Activated CD4-positive, alpha-beta T cell treated with anti-CD3 and anti-CD28 coated beads, Interleukin-2, amount 10 ng/mL, durations not matched to agents 24 days and 14 days (primary cell): ENCODE measurements at regions not wholly inside any gene's neighbourhood (a gene's known extent, or its start where the extent isn't known, plus 50 kb on each side); places are given as distances from the start of the nearest gene placed in this dataset.

ENCODE experiments used
- DNase-seq: peaks from one replicate; pipeline ENCODE4 v3.0.0; 2022
- H3K27ac Mint-ChIP-seq: one replicate; pipeline ENCODE4 v1.8.0; 2022; ENCODE audit warnings: mild to moderate bottlenecking, mixed read lengths
- H3K27me3 Mint-ChIP-seq: one replicate; pipeline ENCODE4 v1.8.0; 2022; ENCODE audit warnings: mixed read lengths
- H3K36me3 Mint-ChIP-seq: one replicate; pipeline ENCODE4 v1.8.0; 2022; ENCODE audit warnings: low read depth, mild to moderate bottlenecking, mixed read lengths
- H3K4me1 Mint-ChIP-seq: one replicate; pipeline ENCODE4 v1.8.0; 2021; ENCODE audit warnings: mixed read lengths
- H3K4me3 Mint-ChIP-seq: one replicate; pipeline ENCODE4 v1.8.0; 2022; ENCODE audit warnings: mild to moderate bottlenecking, moderate library complexity, mixed read lengths
- H3K9me3 Mint-ChIP-seq: one replicate; pipeline ENCODE4 v1.8.0; 2021; ENCODE audit warnings: mixed read lengths
- intact Hi-C: fragments of 100-400 bp; cut with micrococcal nuclease; formaldehyde crosslinking; loops from one replicate; pipeline ENCODE4 v1.15.1; 2023

- DNase-seq: no peak
- no peaks in the 10 kb centered on the region for H3K9me3 Mint-ChIP-seq
- peaks cover 3% of the 10 kb centered on the region for H3K4me1 Mint-ChIP-seq
- H3K4me3 Mint-ChIP-seq: no peak overlapping the region
- H3K27ac Mint-ChIP-seq: no peak overlapping the region
- intact Hi-C loops: no loop called here
- H3K27me3 Mint-ChIP-seq: peaks cover 10% of the 10 kb centered on the region
- no peaks in the 10 kb centered on the region for H3K36me3 Mint-ChIP-seq
These were observed 367.8 kb downstream of the GPD2 start for GRCh38 chr2:156803967-156804366.

- Mint-ChIP-seq H3K9me3 (no peaks in the 10 kb centered on the region), H3K4me1 (no peaks in the 10 kb centered on the region), H3K27me3 (peaks cover 2% of the 10 kb centered on the region), H3K27ac (no peak overlapping the region), H3K4me3 (no peak overlapping the region), H3K36me3 (no peaks in the 10 kb centered on the region)
- intact Hi-C loops: no loop called here
- DNase-seq: no peak
These were observed 373.9 kb downstream of the GPD2 start for GRCh38 chr2:156810094-156810493.

GRCh38 chr2:156812496-156812895 is 376.3 kb downstream of the GPD2 start:
- H3K27me3 Mint-ChIP-seq: peaks cover 2% of the 10 kb centered on the region
- no peak overlapping the region for H3K4me3 Mint-ChIP-seq
- no peaks in the 10 kb centered on the region for H3K36me3 Mint-ChIP-seq
- H3K9me3 Mint-ChIP-seq: no peaks in the 10 kb centered on the region
- no peak overlapping the region for H3K27ac Mint-ChIP-seq
- H3K4me1 Mint-ChIP-seq: no peaks in the 10 kb centered on the region
- intact Hi-C loops: no loop called here
- no peak for DNase-seq

- intact Hi-C loops: no loop called here
- Mint-ChIP-seq H3K9me3 (no peaks in the 10 kb centered on the region), H3K27me3 (peaks cover 2% of the 10 kb centered on the region), H3K36me3 (no peaks in the 10 kb centered on the region), H3K4me3 (no peak overlapping the region), H3K27ac (no peak overlapping the region), H3K4me1 (peaks cover 2% of the 10 kb centered on the region)
- no peak for DNase-seq
These were observed 381.3 kb downstream of the GPD2 start for GRCh38 chr2:156817430-156817829.

DNA sequence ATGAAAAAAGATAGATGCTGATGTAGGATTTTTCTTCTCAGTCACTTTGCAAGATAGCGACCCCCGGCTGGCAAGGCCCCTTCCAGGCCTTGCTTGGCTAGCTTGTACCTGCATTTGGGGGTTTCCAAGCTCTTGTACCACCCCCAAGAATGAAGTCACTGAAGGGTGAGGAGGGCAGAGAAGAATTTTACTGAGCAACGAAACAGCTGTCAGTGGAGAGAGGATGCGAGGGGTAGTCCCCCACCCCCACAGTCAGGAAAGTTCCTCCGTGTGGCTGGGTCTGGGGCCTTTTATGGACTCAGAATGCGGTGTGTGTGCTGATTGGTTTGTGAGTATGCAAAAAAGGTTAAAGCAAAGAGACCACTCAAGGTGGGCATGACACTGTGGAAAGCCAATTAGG is 382.0 kb downstream of the GPD2 start:
- Mint-ChIP-seq H3K36me3 (no peaks in the 10 kb centered on the region), H3K4me1 (peaks cover 2% of the 10 kb centered on the region), H3K27me3 (peaks cover 2% of the 10 kb centered on the region), H3K27ac (no peak overlapping the region), H3K4me3 (no peak overlapping the region), H3K9me3 (no peaks in the 10 kb centered on the region)
- intact Hi-C loops: no loop called here
- DNase-seq: no peak

GRCh38 chr2:156818944-156819343 is 382.8 kb downstream of the GPD2 start:
- Mint-ChIP-seq H3K9me3 (no peaks in the 10 kb centered on the region), H3K36me3 (no peaks in the 10 kb centered on the region), H3K27me3 (peaks cover 2% of the 10 kb centered on the region), H3K4me1 (peaks cover 2% of the 10 kb centered on the region), H3K27ac (no peak overlapping the region), H3K4me3 (no peak overlapping the region)
- no peak for DNase-seq
- intact Hi-C loops: no loop called here

DNA sequence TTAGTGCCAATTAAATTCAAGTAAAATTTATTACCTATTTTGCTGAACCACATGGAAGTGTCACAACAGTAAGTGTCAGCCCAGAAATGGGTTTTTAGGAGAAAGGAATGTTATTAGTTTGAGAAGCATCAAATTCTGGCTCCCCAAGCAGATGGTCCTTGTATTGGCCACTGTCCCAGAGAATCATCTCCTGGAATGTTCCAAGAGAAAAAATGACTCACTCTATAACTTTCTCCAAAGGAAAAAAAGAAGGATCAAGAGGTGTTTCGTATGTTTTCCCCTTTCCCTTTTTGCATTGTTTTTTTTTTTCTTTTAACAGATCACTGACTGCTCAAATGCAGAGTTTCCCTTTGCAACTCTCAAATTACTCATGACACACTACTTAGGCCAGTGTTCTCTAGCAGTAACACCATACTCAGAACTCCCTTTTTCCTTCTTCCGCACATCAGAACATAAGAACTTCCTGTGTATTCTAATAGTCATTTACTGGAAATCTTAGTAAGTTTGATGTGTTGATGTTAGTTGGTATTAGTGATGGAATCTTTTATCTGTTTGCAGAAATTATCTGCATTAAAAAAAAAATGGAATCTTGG is 390.3 kb downstream of the GPD2 start:
- DNase-seq: no peak
- intact Hi-C loops: no loop called here
- Mint-ChIP-seq H3K36me3 (no peaks in the 10 kb centered on the region), H3K9me3 (no peaks in the 10 kb centered on the region), H3K27me3 (no peaks in the 10 kb centered on the region), H3K4me3 (no peak overlapping the region), H3K27ac (no peak overlapping the region), H3K4me1 (no peaks in the 10 kb centered on the region)

DNA sequence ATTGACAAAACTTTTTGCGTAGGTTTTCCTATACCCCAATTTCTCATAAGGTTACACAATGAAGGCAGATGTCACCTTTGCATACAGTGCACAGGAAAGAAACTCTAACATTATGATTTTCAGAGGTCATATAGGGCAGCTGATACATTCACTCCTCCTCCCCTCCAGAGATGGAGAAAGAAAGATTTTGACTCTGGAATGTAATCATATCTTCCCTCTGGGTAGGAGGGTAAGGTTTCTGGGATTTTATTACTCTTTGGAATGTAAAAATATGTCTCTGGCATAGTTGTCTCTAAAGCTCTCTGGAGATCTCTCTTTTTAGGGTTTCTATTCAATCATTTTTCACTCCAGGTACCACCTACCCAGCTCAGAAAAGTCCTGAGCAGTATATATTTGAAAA is 398.3 kb downstream of the GPD2 start:
- H3K36me3 Mint-ChIP-seq: no peaks in the 10 kb centered on the region
- H3K4me1 Mint-ChIP-seq: no peaks in the 10 kb centered on the region
- intact Hi-C loops: no loop called here
- H3K27me3 Mint-ChIP-seq: no peaks in the 10 kb centered on the region
- H3K4me3 Mint-ChIP-seq: no peak overlapping the region
- no peak for DNase-seq
- no peaks in the 10 kb centered on the region for H3K9me3 Mint-ChIP-seq
- H3K27ac Mint-ChIP-seq: no peak overlapping the region

DNA sequence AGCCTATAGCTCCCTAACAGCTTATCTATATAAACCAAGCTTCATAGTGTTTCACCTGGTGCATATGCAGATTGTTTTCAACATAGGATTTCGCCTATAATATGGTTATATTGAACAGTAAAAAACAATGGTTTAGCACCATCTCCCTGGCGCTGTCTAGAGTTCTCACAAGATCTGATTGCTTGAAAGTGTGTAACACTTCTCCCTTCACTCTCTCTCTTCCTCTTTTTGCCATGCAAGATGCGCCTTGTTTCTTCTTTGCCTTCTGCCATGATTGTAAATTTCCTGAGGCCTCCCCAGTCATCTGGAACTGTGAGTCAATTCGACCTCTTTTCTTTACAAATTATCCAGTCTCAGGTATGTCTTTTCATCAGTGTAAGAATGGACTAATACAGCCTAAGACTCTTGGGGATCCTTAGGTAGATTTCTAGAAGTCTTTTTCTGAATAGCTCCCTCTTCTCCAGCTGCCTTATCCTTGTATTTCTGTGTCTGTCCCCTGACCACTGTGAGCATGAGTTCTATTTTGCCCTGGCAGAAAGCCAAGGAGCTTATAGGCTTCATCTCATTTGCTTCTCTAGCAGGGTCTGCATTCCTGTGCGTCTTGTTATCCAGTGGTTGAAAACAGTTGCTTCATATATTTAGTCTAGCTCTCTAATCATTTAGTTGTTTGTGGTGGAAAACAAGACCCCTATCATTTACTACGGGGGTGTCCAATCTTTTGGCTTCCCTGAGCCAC is 401.6 kb downstream of the GPD2 start:
- Mint-ChIP-seq H3K4me1 (no peaks in the 10 kb centered on the region), H3K9me3 (no peaks in the 10 kb centered on the region), H3K4me3 (no peak overlapping the region), H3K27me3 (no peaks in the 10 kb centered on the region), H3K27ac (no peak overlapping the region), H3K36me3 (no peaks in the 10 kb centered on the region)
- intact Hi-C loops: no loop called here
- no peak for DNase-seq

GRCh38 chr2:156841321-156841720 is 405.1 kb downstream of the GPD2 start:
- H3K4me3 Mint-ChIP-seq: no peak overlapping the region
- H3K27ac Mint-ChIP-seq: no peak overlapping the region
- H3K36me3 Mint-ChIP-seq: no peaks in the 10 kb centered on the region
- peaks cover 3% of the 10 kb centered on the region for H3K27me3 Mint-ChIP-seq
- intact Hi-C loops: no loop called here
- H3K4me1 Mint-ChIP-seq: no peaks in the 10 kb centered on the region
- no peaks in the 10 kb centered on the region for H3K9me3 Mint-ChIP-seq
- no peak for DNase-seq

- Mint-ChIP-seq H3K9me3 (no peaks in the 10 kb centered on the region), H3K4me3 (no peak overlapping the region), H3K4me1 (no peaks in the 10 kb centered on the region), H3K27me3 (peaks cover 6% of the 10 kb centered on the region), H3K27ac (no peak overlapping the region), H3K36me3 (no peaks in the 10 kb centered on the region)
- DNase-seq: peak; percentile 28
- intact Hi-C loops: no loop called here
These were observed 409.8 kb downstream of the GPD2 start for GRCh38 chr2:156845806-156846558.

DNA sequence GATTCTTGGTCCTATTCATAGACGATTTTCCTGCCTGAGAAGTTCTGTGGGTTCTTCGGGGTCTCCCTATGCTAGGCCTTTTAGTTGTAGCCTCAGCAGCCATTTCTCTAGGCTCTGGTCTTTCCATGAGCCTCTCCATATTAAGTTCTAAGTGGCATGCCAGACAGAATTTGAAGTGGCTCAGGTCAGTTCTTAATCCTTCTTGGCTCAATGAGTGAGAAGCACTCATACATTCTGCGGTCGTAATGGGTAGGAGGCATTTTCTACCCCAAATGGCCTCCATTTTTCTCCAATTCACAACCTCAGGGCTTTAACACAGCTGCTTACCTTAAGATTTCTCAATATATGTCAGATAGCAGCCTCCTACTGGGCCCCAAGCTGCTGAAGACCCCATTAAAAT is 405.3 kb upstream of the GALNT5 start:
- no peak overlapping the region for H3K27ac Mint-ChIP-seq
- H3K27me3 Mint-ChIP-seq: peaks cover 9% of the 10 kb centered on the region
- H3K36me3 Mint-ChIP-seq: no peaks in the 10 kb centered on the region
- no peaks in the 10 kb centered on the region for H3K9me3 Mint-ChIP-seq
- intact Hi-C loops: no loop called here
- peak; percentile 29 for DNase-seq
- no peaks in the 10 kb centered on the region for H3K4me1 Mint-ChIP-seq
- H3K4me3 Mint-ChIP-seq: no peak overlapping the region

GRCh38 chr2:156852681-156853080 is 404.8 kb upstream of the GALNT5 start:
- H3K27ac Mint-ChIP-seq: no peak overlapping the region
- no peaks in the 10 kb centered on the region for H3K9me3 Mint-ChIP-seq
- H3K27me3 Mint-ChIP-seq: peaks cover 9% of the 10 kb centered on the region
- intact Hi-C loops: no loop called here
- H3K4me3 Mint-ChIP-seq: no peak overlapping the region
- DNase-seq: no peak
- no peaks in the 10 kb centered on the region for H3K36me3 Mint-ChIP-seq
- H3K4me1 Mint-ChIP-seq: no peaks in the 10 kb centered on the region

DNA sequence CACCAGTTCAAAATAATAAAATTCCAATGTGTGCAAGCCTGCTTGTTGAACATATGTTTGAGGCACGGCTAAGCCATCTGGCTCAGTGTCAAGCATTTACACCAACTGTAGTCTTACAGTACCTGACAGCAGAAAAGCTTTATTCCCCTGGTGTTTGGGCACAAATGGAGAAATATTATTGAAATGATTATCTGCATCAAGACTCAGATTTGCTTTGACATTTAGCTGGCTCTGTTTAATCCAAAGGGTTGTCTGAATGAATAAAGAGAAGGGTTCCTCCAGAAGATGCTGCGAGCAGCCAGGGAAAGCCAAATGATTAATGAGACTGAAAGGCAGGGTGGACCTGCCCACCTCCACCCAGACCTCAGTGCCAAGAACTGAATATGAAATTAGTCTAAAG is 393.2 kb upstream of the GALNT5 start:
- no peak for DNase-seq
- H3K9me3 Mint-ChIP-seq: no peaks in the 10 kb centered on the region
- no peak overlapping the region for H3K27ac Mint-ChIP-seq
- no peaks in the 10 kb centered on the region for H3K36me3 Mint-ChIP-seq
- peaks cover 8% of the 10 kb centered on the region for H3K27me3 Mint-ChIP-seq
- intact Hi-C loops: no loop called here
- no peak overlapping the region for H3K4me3 Mint-ChIP-seq
- H3K4me1 Mint-ChIP-seq: no peaks in the 10 kb centered on the region
